ENCODE measurements at regions not wholly inside any gene's neighbourhood (a gene's known extent, or its start where the extent isn't known, plus 50 kb on each side); places are given as distances from the start of the nearest gene placed in this dataset.
A peak's percentile ranks its signal among the peaks of the same experiment; 100 is the strongest.

GRCh38 chr5:159601216-159601615 is 270.9 kb upstream of the IL12B start:
- Histone ChIP-seq H3K79me2 (ENCODE audit: control insufficient read depth, insufficient read depth, low read length) (no peaks in the 10 kb centered on the region), H3K9ac (ENCODE audit: insufficient read depth in 1 of 2, low read depth in 2 of 2, low read length in 2 of 2) (no peak overlapping the region), H3K36me3 (ENCODE audit: control insufficient read depth, insufficient read depth, low read length) (no peaks in the 10 kb centered on the region), H3K27ac (ENCODE audit: extremely low read depth, low read depth, low read length) (no peak overlapping the region), H3K4me1 (replicated peaks in 1 of 2; ENCODE audit: control insufficient read depth in 2 of 2, insufficient read depth in 2 of 2, low read length in 2 of 2) (no peaks in the 10 kb centered on the region; a peak in 2 of 5 replicates), H3K4me3 (no peak overlapping the region), H4K20me1 (replicated peaks; ENCODE audit: control insufficient read depth, insufficient read depth, low read length) (no peaks in the 10 kb centered on the region), H2AFZ (ENCODE audit: low read depth, low read length) (no peak overlapping the region), H3K27me3 (ENCODE audit: control insufficient read depth in 2 of 2, insufficient read depth in 2 of 2, low read length in 2 of 2) (no peaks in the 10 kb centered on the region), H3K4me2 (ENCODE audit: insufficient read depth, low read length) (no peak overlapping the region), H3K9me1 (ENCODE audit: control insufficient read depth, insufficient read depth, low read length) (no peaks in the 10 kb centered on the region), H3K9me3 (replicated peaks; ENCODE audit: control insufficient read depth, insufficient read depth, low read depth, low read length) (no peaks in the 10 kb centered on the region)
- ChIA-PET POLR2A (no interaction called here), CTCF (ENCODE audit: low intra/inter-chr PET ratio) (no interaction called here)
- DNase-seq (ENCODE audit: extremely low read depth in 1 of 4, low spot score in 3 of 4): no peak
- 8% methylated on average over 1 of the region's 1 CpG for WGBS (ENCODE audit: insufficient coverage, low coverage, missing lambda C conversion rate)
- in situ Hi-C loops (cut with MboI): no loop called here
- TF ChIP-seq MAFF (IDR thresholded peaks at IDR 0.05; ENCODE audit: low read length) (no peak), NFE2 (IDR thresholded peaks at IDR 0.05; ENCODE audit: low read depth) (no peak), CEBPG (CRISPR knock-in tag; IDR thresholded peaks at IDR 0.05) (no peak), CEBPG (tag; conservative IDR thresholded peaks at IDR 0.05 in 1 of 2, IDR thresholded peaks at IDR 0.05 in 1 of 2) (peak; percentile 14 to 68; a peak in 2 of 4 replicates), CSDE1 (IDR thresholded peaks at IDR 0.05) (no peak), NR2C1 (IDR thresholded peaks at IDR 0.05) (no peak), NR2C1 (tag; IDR thresholded peaks at IDR 0.05) (0 out of 2 replicates have a peak, but pooled peaks have one; percentile 19), ARID1B (IDR thresholded peaks at IDR 0.05) (no peak), KAT8 (IDR thresholded peaks at IDR 0.05; ENCODE audit: low read depth) (no peak), ZNF174 (CRISPR knock-in tag; IDR thresholded peaks at IDR 0.05) (no peak), IFI16 (CRISPR knock-in tag; IDR thresholded peaks at IDR 0.05) (no peak), USF2 (CRISPR knock-in tag; IDR thresholded peaks at IDR 0.05) (0 out of 2 replicates have a peak, but pooled peaks have one; percentile 7), HDAC3 (IDR thresholded peaks at IDR 0.05; ENCODE audit: borderline replicate concordance, partially characterized antibody) (no peak), NUFIP1 (IDR thresholded peaks at IDR 0.05; ENCODE audit: partially characterized antibody) (no peak), THRAP3 (IDR thresholded peaks at IDR 0.05; ENCODE audit: borderline replicate concordance) (no peak), ZNF766 (CRISPR knock-in tag; conservative IDR thresholded peaks at IDR 0.05) (peak; percentile 73), SMARCB1 (IDR thresholded peaks at IDR 0.05; ENCODE audit: insufficient read length, low read depth) (no peak)
- TF ChIP-seq, protein P1, sequence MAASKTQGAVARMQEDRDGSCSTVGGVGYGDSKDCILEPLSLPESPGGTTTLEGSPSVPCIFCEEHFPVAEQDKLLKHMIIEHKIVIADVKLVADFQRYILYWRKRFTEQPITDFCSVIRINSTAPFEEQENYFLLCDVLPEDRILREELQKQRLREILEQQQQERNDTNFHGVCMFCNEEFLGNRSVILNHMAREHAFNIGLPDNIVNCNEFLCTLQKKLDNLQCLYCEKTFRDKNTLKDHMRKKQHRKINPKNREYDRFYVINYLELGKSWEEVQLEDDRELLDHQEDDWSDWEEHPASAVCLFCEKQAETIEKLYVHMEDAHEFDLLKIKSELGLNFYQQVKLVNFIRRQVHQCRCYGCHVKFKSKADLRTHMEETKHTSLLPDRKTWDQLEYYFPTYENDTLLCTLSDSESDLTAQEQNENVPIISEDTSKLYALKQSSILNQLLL (CRISPR knock-in tag; IDR thresholded peaks at IDR 0.05; ENCODE audit: borderline replicate concordance): no peak
- no TSS peak for BruUV-seq (replicated peaks)
- intact Hi-C loops (cut with micrococcal nuclease): no loop called here
- no peak for ATAC-seq
- no peak for FAIRE-seq
